Liver (tissue), 8 donors: ENCODE measurements at regions not wholly inside any gene's neighbourhood (a gene's known extent, or its start where the extent isn't known, plus 50 kb on each side); places are given as distances from the start of the nearest gene placed in this dataset.

Source experiments
- DNase-seq: peaks from one replicate; pipeline ENCODE4 v3.0.0-alpha.2; 2017; ENCODE audit warnings: low spot score
- H3K27ac ChIP-seq, 2 donors: one replicate each; pipeline ENCODE4 v1.7.0; 2013; ENCODE audit warnings: inconsistent platforms in 2 of 2, low read length in 2 of 2, control low read depth in 1 of 2, low read depth in 1 of 2, mild to moderate bottlenecking in 1 of 2
- H3K27me3 ChIP-seq, 4 donors: one replicate each; pipeline versions ENCODE4 v1.6.1 to v1.7.0; 2013; ENCODE audit warnings: low read length in 3 of 4, inconsistent platforms in 1 of 4, mild to moderate bottlenecking in 1 of 4, moderate library complexity in 1 of 4; ENCODE audit not compliant: control insufficient read depth in 4 of 4, insufficient read depth in 4 of 4
- H3K36me3 ChIP-seq, 4 donors: one replicate each; pipeline versions ENCODE4 v1.6.1 to v1.7.0; 2013; ENCODE audit warnings: low read length in 3 of 4, mild to moderate bottlenecking in 3 of 4, low read depth in 1 of 4, moderate library complexity in 1 of 4; ENCODE audit not compliant: control insufficient read depth in 4 of 4, insufficient read depth in 3 of 4
- H3K4me1 ChIP-seq, 4 donors: one replicate each; pipeline versions ENCODE4 v1.6.1 to v1.7.0; 2013; ENCODE audit warnings: low read length in 3 of 4, mild to moderate bottlenecking in 3 of 4, moderate library complexity in 1 of 4; ENCODE audit not compliant: control insufficient read depth in 4 of 4, insufficient read depth in 4 of 4
- H3K4me3 ChIP-seq, 3 donors: one replicate each; pipeline versions ENCODE4 v1.6.1 to v1.7.0; 2013; ENCODE audit warnings: low read length in 3 of 3, control low read depth in 1 of 3, low read depth in 1 of 3, mild to moderate bottlenecking in 1 of 3
- H3K9ac ChIP-seq, 2 donors: one replicate each; pipeline ENCODE4 v1.7.0; 2013; ENCODE audit warnings: low read length in 2 of 2, mild to moderate bottlenecking in 2 of 2, moderate library complexity in 2 of 2, control low read depth in 1 of 2, low read depth in 1 of 2
- H3K9me3 ChIP-seq, 4 donors: one replicate each; pipeline versions ENCODE4 v1.6.1 to v1.7.0; 2013; ENCODE audit warnings: low read length in 3 of 4; ENCODE audit not compliant: control insufficient read depth in 4 of 4
- FOXA1 ChIP-seq: IDR thresholded peaks from 2 replicates; pipeline ENCODE4 v1.6.1; 2016; ENCODE audit warnings: antibody characterized with exemption
- FOXA2 ChIP-seq: IDR thresholded peaks from 2 replicates; pipeline ENCODE4 v1.6.1; 2016; ENCODE audit warnings: antibody characterized with exemption
- GABPA ChIP-seq, 2 donors: IDR thresholded peaks in 1 of 2; conservative IDR thresholded peaks in 1 of 2; 2 replicates each; pipeline ENCODE4 v1.6.1; 2016; ENCODE audit warnings: antibody characterized with exemption in 2 of 2, mild to moderate bottlenecking in 1 of 2, moderate library complexity in 1 of 2
- HNF4A ChIP-seq, 2 donors: conservative IDR thresholded peaks; 2 replicates each; pipeline ENCODE4 v1.6.1; 2016; ENCODE audit warnings: antibody characterized with exemption in 2 of 2, mild to moderate bottlenecking in 2 of 2
- HNF4G ChIP-seq: IDR thresholded peaks from 2 replicates; pipeline ENCODE4 v1.6.1; 2016; ENCODE audit warnings: antibody characterized with exemption
- JUND ChIP-seq, 2 donors: IDR thresholded peaks; 2 replicates each; pipeline ENCODE4 v1.6.1; 2016; ENCODE audit warnings: antibody characterized with exemption in 2 of 2
- NR2F2 ChIP-seq: IDR thresholded peaks from 2 replicates; pipeline ENCODE4 v1.6.1; 2016; ENCODE audit warnings: antibody characterized with exemption
- RAD21 ChIP-seq, 2 donors: IDR thresholded peaks; 2 replicates each; pipeline ENCODE4 v1.6.1; 2016; ENCODE audit warnings: antibody characterized with exemption in 2 of 2, mild to moderate bottlenecking in 2 of 2
- RXRA ChIP-seq, 2 donors: IDR thresholded peaks; 2 replicates each; pipeline ENCODE4 v1.6.1; 2017 to 2018; ENCODE audit warnings: antibody characterized with exemption in 2 of 2, mild to moderate bottlenecking in 1 of 2
- SP1 ChIP-seq: IDR thresholded peaks from 2 replicates; pipeline ENCODE4 v1.6.1; 2018; ENCODE audit warnings: antibody characterized with exemption, mild to moderate bottlenecking
- TAF1 ChIP-seq: conservative IDR thresholded peaks from 2 replicates; pipeline ENCODE4 v1.6.1; 2016; ENCODE audit warnings: antibody characterized with exemption, mild to moderate bottlenecking
- WGBS: extraction: QIAGEN DNeasy Blood & Tissue Kit; methylation state at CpG from one replicate; pipeline ENCODE4 v1.1.7; 2013; 5-methylcytosine and 5-hydroxymethylcytosine counted together
- TF ChIP-seq, protein P1 (sequence below): IDR thresholded peaks from 2 replicates; pipeline ENCODE4 v1.6.1; 2016; ENCODE audit warnings: antibody characterized with exemption
- TF ChIP-seq, protein P2 (sequence below): fragments of 150-350 bp; IDR thresholded peaks from 2 replicates; pipeline ENCODE4 v1.5.1; 2017; ENCODE audit warnings: improper control_type of control experiment, low read depth, low read length; ENCODE audit not compliant: missing input control
- TF ChIP-seq, protein P3 (sequence below): IDR thresholded peaks from 2 replicates; pipeline ENCODE4 v1.6.1; 2016; ENCODE audit warnings: antibody characterized with exemption
- TF ChIP-seq, protein P4 (sequence below): IDR thresholded peaks from 2 replicates; pipeline ENCODE4 v1.6.1; 2016; ENCODE audit warnings: antibody characterized with exemption, mild to moderate bottlenecking
- TF ChIP-seq, protein P5 (sequence below): IDR thresholded peaks from 2 replicates; pipeline ENCODE4 v1.6.1; 2016; ENCODE audit warnings: antibody characterized with exemption
- donor health status: healthy.
- donor health status: healthy.
- donor health status: healthy.
- donor health status: healthy.
- donor health status: healthy.

DNA sequence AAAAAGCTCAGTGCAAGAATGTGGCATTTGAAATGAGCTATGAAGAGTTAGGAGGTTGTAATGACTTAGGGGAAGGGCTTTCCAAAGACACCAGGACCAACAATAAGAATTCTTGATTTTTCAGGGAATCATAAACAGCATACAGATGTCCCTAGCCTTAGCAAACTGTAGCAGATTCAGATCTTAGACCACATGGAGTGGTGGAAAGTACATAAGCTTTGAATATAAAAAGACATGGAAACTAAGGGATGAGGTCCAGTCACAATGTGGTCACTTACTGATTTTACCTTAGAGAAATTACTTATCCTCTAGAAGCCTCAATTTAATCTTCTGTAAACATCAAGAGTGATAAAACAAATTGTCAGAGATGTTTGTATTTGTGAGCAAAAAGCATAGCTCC lies 186.6 kb downstream of the DUSP6 start:
- Histone ChIP-seq H3K36me3 (no peaks in the 10 kb centered on the region), H3K27ac (no peak overlapping the region), H3K9ac (no peak overlapping the region), H3K4me1 (peaks cover 18 to 41% (median 32%) of the 10 kb centered on the region in 4 donors), H3K27me3 (no peaks in the 10 kb centered on the region), H3K9me3 (no peaks in the 10 kb centered on the region), H3K4me3 (no peak overlapping the region)
- no peak for DNase-seq
- TF ChIP-seq, protein P1, sequence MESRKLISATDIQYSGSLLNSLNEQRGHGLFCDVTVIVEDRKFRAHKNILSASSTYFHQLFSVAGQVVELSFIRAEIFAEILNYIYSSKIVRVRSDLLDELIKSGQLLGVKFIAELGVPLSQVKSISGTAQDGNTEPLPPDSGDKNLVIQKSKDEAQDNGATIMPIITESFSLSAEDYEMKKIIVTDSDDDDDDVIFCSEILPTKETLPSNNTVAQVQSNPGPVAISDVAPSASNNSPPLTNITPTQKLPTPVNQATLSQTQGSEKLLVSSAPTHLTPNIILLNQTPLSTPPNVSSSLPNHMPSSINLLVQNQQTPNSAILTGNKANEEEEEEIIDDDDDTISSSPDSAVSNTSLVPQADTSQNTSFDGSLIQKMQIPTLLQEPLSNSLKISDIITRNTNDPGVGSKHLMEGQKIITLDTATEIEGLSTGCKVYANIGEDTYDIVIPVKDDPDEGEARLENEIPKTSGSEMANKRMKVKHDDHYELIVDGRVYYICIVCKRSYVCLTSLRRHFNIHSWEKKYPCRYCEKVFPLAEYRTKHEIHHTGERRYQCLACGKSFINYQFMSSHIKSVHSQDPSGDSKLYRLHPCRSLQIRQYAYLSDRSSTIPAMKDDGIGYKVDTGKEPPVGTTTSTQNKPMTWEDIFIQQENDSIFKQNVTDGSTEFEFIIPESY, result no peak
- TF ChIP-seq SP1, result no peak

DNA sequence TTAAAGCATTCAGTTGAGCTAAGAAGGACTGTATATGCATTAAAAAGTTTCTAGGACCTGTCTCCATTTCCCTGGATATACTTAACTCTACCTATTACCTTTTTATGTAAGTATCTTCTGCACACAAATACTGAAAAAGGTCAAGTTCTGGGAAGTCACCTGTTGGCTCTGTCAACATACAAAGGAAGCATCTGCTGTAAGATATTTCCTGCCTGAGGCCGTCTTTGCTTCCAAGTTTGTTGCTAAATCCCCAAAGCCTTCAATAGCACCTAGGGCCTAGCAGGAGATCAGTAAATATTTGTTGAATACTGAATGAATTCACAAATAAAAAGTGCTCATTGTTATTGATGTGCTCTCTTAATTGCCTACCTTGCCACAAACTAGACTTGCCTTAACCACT lies 188.4 kb downstream of the DUSP6 start:
- WGBS, result 24% methylated on average over 1 of the region's 1 CpG
- no peak for DNase-seq
- peak overlapping the region; percentile 59 to 85 for H3K27ac ChIP-seq

DNA sequence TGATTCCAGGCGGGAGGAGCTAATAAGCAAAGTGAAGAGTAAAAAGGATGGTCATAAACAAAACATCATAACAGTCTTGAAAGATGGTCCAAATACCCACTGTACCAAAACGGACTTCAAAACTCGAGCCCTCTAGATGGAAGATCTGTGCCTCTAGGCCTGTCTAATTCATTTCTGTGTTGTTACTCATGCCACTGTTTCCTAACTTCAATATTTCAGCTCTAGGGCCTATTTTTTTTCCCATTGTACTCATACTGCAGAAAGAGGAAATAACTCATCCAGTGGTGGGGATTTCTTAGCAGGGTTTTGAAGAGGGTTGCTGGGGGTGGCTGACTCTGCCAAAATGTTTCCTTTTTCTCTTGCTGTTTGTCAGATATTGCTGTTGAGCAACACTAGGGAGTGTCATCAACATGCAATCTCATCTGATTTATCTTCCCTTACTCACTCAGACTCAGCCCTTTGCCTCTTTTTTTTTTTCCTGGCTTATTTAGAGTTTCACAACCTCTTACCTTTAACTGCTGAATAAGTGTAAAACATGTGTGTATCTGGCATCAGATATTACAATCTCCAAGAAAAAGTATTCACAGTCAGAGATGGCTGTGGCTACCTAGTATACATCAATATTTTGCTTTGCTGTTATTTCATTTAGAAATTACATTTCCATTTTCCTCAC lies 189.6 kb downstream of the DUSP6 start:
- Histone ChIP-seq H3K36me3 (no peaks in the 10 kb centered on the region), H3K27me3 (no peaks in the 10 kb centered on the region), H3K4me3 (no peak overlapping the region), H3K27ac (peak overlapping the region; percentile 59 to 85), H3K9me3 (no peaks in the 10 kb centered on the region), H3K9ac (no peak overlapping the region), H3K4me1 (peaks cover 24 to 44% (median 34%) of the 10 kb centered on the region in 4 donors)
- no peak for DNase-seq
- WGBS, result 71% methylated on average over 3 of the region's 3 CpGs
- TF ChIP-seq GABPA (IDR thresholded peaks at IDR 0.05 in 1 of 2, conservative IDR thresholded peaks at IDR 0.05 in 1 of 2) (peak in 1 of 2 donors; percentile 30), SP1 (peak; percentile 71), JUND (IDR thresholded peaks at IDR 0.05) (peak; percentile 83 to 85), TAF1 (no peak), FOXA1 (peak; percentile 39), RXRA (IDR thresholded peaks at IDR 0.05) (peak; percentile 73 to 80), HNF4G (peak; percentile 34), NR2F2 (peak; percentile 36), FOXA2 (no peak), RAD21 (IDR thresholded peaks at IDR 0.05) (peak; percentile 63 to 69)
- TF ChIP-seq, protein P2, sequence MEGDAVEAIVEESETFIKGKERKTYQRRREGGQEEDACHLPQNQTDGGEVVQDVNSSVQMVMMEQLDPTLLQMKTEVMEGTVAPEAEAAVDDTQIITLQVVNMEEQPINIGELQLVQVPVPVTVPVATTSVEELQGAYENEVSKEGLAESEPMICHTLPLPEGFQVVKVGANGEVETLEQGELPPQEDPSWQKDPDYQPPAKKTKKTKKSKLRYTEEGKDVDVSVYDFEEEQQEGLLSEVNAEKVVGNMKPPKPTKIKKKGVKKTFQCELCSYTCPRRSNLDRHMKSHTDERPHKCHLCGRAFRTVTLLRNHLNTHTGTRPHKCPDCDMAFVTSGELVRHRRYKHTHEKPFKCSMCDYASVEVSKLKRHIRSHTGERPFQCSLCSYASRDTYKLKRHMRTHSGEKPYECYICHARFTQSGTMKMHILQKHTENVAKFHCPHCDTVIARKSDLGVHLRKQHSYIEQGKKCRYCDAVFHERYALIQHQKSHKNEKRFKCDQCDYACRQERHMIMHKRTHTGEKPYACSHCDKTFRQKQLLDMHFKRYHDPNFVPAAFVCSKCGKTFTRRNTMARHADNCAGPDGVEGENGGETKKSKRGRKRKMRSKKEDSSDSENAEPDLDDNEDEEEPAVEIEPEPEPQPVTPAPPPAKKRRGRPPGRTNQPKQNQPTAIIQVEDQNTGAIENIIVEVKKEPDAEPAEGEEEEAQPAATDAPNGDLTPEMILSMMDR, result no peak
- TF ChIP-seq, protein P3, sequence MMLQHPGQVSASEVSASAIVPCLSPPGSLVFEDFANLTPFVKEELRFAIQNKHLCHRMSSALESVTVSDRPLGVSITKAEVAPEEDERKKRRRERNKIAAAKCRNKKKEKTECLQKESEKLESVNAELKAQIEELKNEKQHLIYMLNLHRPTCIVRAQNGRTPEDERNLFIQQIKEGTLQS, result peak; percentile 74
- TF ChIP-seq, protein P4, sequence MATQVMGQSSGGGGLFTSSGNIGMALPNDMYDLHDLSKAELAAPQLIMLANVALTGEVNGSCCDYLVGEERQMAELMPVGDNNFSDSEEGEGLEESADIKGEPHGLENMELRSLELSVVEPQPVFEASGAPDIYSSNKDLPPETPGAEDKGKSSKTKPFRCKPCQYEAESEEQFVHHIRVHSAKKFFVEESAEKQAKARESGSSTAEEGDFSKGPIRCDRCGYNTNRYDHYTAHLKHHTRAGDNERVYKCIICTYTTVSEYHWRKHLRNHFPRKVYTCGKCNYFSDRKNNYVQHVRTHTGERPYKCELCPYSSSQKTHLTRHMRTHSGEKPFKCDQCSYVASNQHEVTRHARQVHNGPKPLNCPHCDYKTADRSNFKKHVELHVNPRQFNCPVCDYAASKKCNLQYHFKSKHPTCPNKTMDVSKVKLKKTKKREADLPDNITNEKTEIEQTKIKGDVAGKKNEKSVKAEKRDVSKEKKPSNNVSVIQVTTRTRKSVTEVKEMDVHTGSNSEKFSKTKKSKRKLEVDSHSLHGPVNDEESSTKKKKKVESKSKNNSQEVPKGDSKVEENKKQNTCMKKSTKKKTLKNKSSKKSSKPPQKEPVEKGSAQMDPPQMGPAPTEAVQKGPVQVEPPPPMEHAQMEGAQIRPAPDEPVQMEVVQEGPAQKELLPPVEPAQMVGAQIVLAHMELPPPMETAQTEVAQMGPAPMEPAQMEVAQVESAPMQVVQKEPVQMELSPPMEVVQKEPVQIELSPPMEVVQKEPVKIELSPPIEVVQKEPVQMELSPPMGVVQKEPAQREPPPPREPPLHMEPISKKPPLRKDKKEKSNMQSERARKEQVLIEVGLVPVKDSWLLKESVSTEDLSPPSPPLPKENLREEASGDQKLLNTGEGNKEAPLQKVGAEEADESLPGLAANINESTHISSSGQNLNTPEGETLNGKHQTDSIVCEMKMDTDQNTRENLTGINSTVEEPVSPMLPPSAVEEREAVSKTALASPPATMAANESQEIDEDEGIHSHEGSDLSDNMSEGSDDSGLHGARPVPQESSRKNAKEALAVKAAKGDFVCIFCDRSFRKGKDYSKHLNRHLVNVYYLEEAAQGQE, result peak; percentile 54
- TF ChIP-seq, protein P1, result peak; percentile 62
- TF ChIP-seq, protein P5, sequence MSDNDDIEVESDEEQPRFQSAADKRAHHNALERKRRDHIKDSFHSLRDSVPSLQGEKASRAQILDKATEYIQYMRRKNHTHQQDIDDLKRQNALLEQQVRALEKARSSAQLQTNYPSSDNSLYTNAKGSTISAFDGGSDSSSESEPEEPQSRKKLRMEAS, result peak; percentile 94

More for the DNA sequence above, 188.4 kb downstream of the DUSP6 start:
- Histone ChIP-seq H3K27me3 (no peaks in the 10 kb centered on the region), H3K4me1 (peaks cover 24 to 48% (median 34%) of the 10 kb centered on the region in 4 donors), H3K9ac (no peak overlapping the region), H3K9me3 (no peaks in the 10 kb centered on the region), H3K4me3 (no peak overlapping the region), H3K36me3 (no peaks in the 10 kb centered on the region)
- TF ChIP-seq, protein P5, result peak; percentile 53
- TF ChIP-seq RAD21 (IDR thresholded peaks at IDR 0.05) (peak in 1 of 2 donors; percentile 32), FOXA1 (no peak), HNF4A (conservative IDR thresholded peaks at IDR 0.05) (peak; percentile 32 to 37), FOXA2 (no peak), SP1 (peak; percentile 13)
